ENCODE measurements at regions not wholly inside any gene's neighbourhood (a gene's known extent, or its start where the extent isn't known, plus 50 kb on each side); places are given as distances from the start of the nearest gene placed in this dataset.

- TF ChIP-seq Cebpa-rat (IDR thresholded peaks at IDR 0.05): no peak
- Histone ChIP-seq H4K20me1 (no peaks in the 10 kb centered on the region), H3K27me3 (no peaks in the 10 kb centered on the region), H3K36me3 (no peaks in the 10 kb centered on the region), H3K27ac (no peak overlapping the region), H3K9ac (no peak overlapping the region), H3K4me2 (peak overlapping the region in 4 of 11 experiments; percentile 24 to 58 (median 46); a peak in 6 of 22 replicates), H3K4me1 (peaks cover 0 to 43% (median 3%) of the 10 kb centered on the region in 10 experiments; a peak in 9 of 20 replicates), H3K9me3 (replicated peaks in 1 of 11) (no peaks in the 10 kb centered on the region; a peak in 1 of 22 replicates), H3K4me3 (no peak overlapping the region)
Measured at GRCh38 chr2:8134985-8135682, 546.7 kb upstream of the ID2 start.

GRCh38 chr2:8137801-8138200 lies 544.1 kb upstream of the ID2 start:
- peak overlapping the region in 2 of 11 experiments; percentile 1 to 46; a peak in 2 of 22 replicates for H3K27ac ChIP-seq
- no peak overlapping the region for H3K4me3 ChIP-seq
- H3K36me3 ChIP-seq: no peaks in the 10 kb centered on the region
- peak overlapping the region in 4 of 11 experiments; percentile 35 to 70 (median 58); a peak in 7 of 22 replicates for H3K4me2 ChIP-seq
- H4K20me1 ChIP-seq: no peaks in the 10 kb centered on the region
- peaks cover 0 to 43% (median 3%) of the 10 kb centered on the region in 10 experiments; a peak in 9 of 20 replicates for H3K4me1 ChIP-seq
- no peak overlapping the region for H3K9ac ChIP-seq
- H3K9me3 ChIP-seq (replicated peaks in 1 of 11): no peaks in the 10 kb centered on the region; a peak in 1 of 22 replicates
- no peak for TF ChIP-seq Cebpa-rat (IDR thresholded peaks at IDR 0.05)
- no peaks in the 10 kb centered on the region for H3K27me3 ChIP-seq

GRCh38 chr2:8138525-8138922 lies 543.3 kb upstream of the ID2 start:
- H3K27ac ChIP-seq: no peak overlapping the region
- H3K4me3 ChIP-seq: no peak overlapping the region
- H3K4me2 ChIP-seq: no peak overlapping the region

GRCh38 chr2:8138923-8139667 lies 542.8 kb upstream of the ID2 start:
- no peaks in the 10 kb centered on the region for H4K20me1 ChIP-seq
- peaks cover 0 to 43% (median 3%) of the 10 kb centered on the region in 10 experiments; a peak in 9 of 20 replicates for H3K4me1 ChIP-seq
- peak overlapping the region in 1 of 11 experiments; percentile 46; a peak in 1 of 22 replicates for H3K4me2 ChIP-seq
- H3K9ac ChIP-seq: no peak overlapping the region
- no peaks in the 10 kb centered on the region for H3K36me3 ChIP-seq
- no peaks in the 10 kb centered on the region; a peak in 1 of 22 replicates for H3K9me3 ChIP-seq (replicated peaks in 1 of 11)
- H3K4me3 ChIP-seq: no peak overlapping the region
- H3K27ac ChIP-seq: 0 out of 22 replicates have a peak overlapping the region, but pooled peaks of 1 of the 11 experiments have one; percentile 18
- no peaks in the 10 kb centered on the region for H3K27me3 ChIP-seq
- no peak for TF ChIP-seq Cebpa-rat (IDR thresholded peaks at IDR 0.05)

More at GRCh38 chr2:8138525-8138922, 543.3 kb upstream of the ID2 start:
- Histone ChIP-seq H3K9ac (no peak overlapping the region), H3K36me3 (no peaks in the 10 kb centered on the region), H3K4me1 (peaks cover 0 to 43% (median 3%) of the 10 kb centered on the region in 10 experiments; a peak in 9 of 20 replicates), H3K9me3 (replicated peaks in 1 of 11) (no peaks in the 10 kb centered on the region; a peak in 1 of 22 replicates), H3K27me3 (no peaks in the 10 kb centered on the region), H4K20me1 (no peaks in the 10 kb centered on the region)
- no peak for TF ChIP-seq Cebpa-rat (IDR thresholded peaks at IDR 0.05)

GRCh38 chr2:8139668-8140200 lies 542.1 kb upstream of the ID2 start:
- Histone ChIP-seq H3K9ac (no peak overlapping the region), H3K27me3 (no peaks in the 10 kb centered on the region), H3K27ac (0 out of 22 replicates have a peak overlapping the region, but pooled peaks of 1 of the 11 experiments have one; percentile 18), H3K9me3 (replicated peaks in 1 of 11) (no peaks in the 10 kb centered on the region; a peak in 1 of 22 replicates), H4K20me1 (no peaks in the 10 kb centered on the region), H3K36me3 (no peaks in the 10 kb centered on the region), H3K4me1 (peaks cover 0 to 44% (median 3%) of the 10 kb centered on the region in 10 experiments; a peak in 9 of 20 replicates), H3K4me2 (peak overlapping the region in 1 of 11 experiments; percentile 46; a peak in 1 of 22 replicates), H3K4me3 (no peak overlapping the region)
- TF ChIP-seq Cebpa-rat (IDR thresholded peaks at IDR 0.05): no peak

GRCh38 chr2:8141079-8141707 lies 540.7 kb upstream of the ID2 start:
- Histone ChIP-seq H3K9ac (no peak overlapping the region), H3K4me1 (peaks cover 0 to 46% (median 4%) of the 10 kb centered on the region in 10 experiments; a peak in 12 of 20 replicates), H3K4me3 (no peak overlapping the region), H3K4me2 (no peak overlapping the region), H3K27me3 (no peaks in the 10 kb centered on the region), H3K9me3 (replicated peaks in 1 of 11) (no peaks in the 10 kb centered on the region; a peak in 1 of 22 replicates), H4K20me1 (no peaks in the 10 kb centered on the region), H3K36me3 (no peaks in the 10 kb centered on the region), H3K27ac (no peak overlapping the region)
- no peak for TF ChIP-seq Cebpa-rat (IDR thresholded peaks at IDR 0.05)

- no peak overlapping the region for H3K27ac ChIP-seq
- no peaks in the 10 kb centered on the region for H4K20me1 ChIP-seq
- no peaks in the 10 kb centered on the region for H3K36me3 ChIP-seq
- H3K4me2 ChIP-seq: no peak overlapping the region
- no peak overlapping the region for H3K9ac ChIP-seq
- peaks cover 6 to 52% (median 10%) of the 10 kb centered on the region in 10 experiments; a peak in 16 of 20 replicates for H3K4me1 ChIP-seq
- H3K4me3 ChIP-seq: no peak overlapping the region
- H3K27me3 ChIP-seq: no peaks in the 10 kb centered on the region
- no peak for TF ChIP-seq Cebpa-rat (IDR thresholded peaks at IDR 0.05)
- no peaks in the 10 kb centered on the region for H3K9me3 ChIP-seq (replicated peaks in 1 of 11)
Measured at GRCh38 chr2:8141780-8142179, 540.1 kb upstream of the ID2 start.

GRCh38 chr2:8142461-8142860 lies 539.4 kb upstream of the ID2 start:
- Histone ChIP-seq H3K27ac (no peak overlapping the region), H3K27me3 (no peaks in the 10 kb centered on the region), H3K9ac (no peak overlapping the region), H3K4me1 (peaks cover 7 to 47% (median 11%) of the 10 kb centered on the region in 10 experiments; a peak in 16 of 20 replicates), H3K4me2 (no peak overlapping the region), H4K20me1 (no peaks in the 10 kb centered on the region), H3K9me3 (replicated peaks in 1 of 11) (no peaks in the 10 kb centered on the region), H3K36me3 (no peaks in the 10 kb centered on the region), H3K4me3 (no peak overlapping the region)
- TF ChIP-seq Cebpa-rat (IDR thresholded peaks at IDR 0.05): no peak

Data from BLaER1 treated with 17β-estradiol and CSF1 and Interleukin-3, amounts not matched to agents 10 nM and 100 nM (cell line).